ENCODE measurements at regions not wholly inside any gene's neighbourhood (a gene's known extent, or its start where the extent isn't known, plus 50 kb on each side); places are given as distances from the start of the nearest gene placed in this dataset.
"Not testable (repeated sequence)": the region's sequence is repeated elsewhere in the genome, so short reads cannot be mapped to it uniquely, and the experiment has no call there.

- no peak for DNase-seq
Measured at GRCh38 chr16:80250381-80250780, 290.4 kb upstream of the DYNLRB2 start.

GRCh38 chr16:80243303-80243702 is 297.5 kb upstream of the DYNLRB2 start:
- DNase-seq, result not testable (repeated sequence)

- DNase-seq, result not testable (repeated sequence)
Measured at GRCh38 chr16:80242279-80242678, 298.5 kb upstream of the DYNLRB2 start.

DNA sequence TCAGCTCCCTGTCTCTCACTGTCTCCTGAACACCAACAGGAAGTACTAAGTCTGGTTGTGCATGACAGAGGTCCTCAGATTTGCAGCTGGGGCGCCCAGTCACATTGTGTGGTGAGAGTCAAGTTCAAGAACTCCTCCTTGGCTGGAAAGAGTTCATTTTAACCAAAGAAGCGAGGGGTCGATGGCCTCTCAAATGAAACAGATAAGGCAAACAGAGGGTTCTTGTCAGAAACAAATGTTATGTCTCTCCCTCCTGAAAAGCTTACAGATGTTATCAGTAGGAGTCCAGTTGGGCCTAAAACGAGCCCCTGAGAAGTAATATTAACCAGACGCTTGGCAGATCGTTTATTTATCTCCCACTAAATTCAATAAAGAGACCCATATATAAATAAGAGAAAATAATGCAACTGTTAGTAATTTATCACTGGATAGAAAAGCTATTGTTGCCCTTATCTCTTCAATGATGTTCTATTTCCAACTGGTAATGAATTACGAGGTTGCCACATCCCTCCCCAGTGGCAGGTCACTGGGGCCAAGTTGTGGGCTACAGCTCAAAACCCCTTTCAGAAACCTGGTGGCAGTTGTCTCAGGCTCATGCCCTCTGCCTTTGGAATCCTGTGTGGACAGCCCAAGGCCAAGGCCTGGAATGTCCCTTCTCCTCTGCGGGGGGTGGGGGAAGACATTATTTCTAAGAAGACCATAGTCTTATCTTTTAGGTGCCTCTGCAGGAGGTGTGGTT is 307.5 kb upstream of the DYNLRB2 start:
- DNase-seq, result no peak

DNA sequence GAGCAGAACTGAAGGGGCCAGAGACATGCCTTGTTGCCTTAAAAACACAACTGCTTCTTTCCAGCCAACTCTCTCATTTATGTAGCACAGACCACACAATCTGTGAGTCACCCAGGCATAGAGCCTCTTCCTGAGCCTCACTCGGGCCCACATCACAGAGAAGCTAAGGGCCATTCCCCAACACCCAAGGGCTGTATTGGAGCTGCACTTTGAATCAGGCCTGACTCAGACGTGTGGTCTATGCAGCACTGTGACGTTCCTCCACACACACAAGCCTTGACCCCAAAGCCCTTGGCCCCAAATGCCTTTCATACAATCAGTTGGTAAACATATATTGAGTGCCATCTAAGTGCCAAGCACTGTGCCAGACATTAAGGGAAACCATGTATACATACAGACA is 308.9 kb upstream of the DYNLRB2 start:
- peak; percentile 11 for DNase-seq

- DNase-seq, result no peak
Measured at GRCh38 chr16:80231121-80231520, 309.7 kb upstream of the DYNLRB2 start.

GRCh38 chr16:80230328-80231120 is 310.3 kb upstream of the DYNLRB2 start:
- DNase-seq, result no peak

GRCh38 chr16:80226499-80226898 is 314.3 kb upstream of the DYNLRB2 start:
- no peak for DNase-seq

GRCh38 chr16:80210787-80211186 is 330.0 kb upstream of the DYNLRB2 start:
- DNase-seq, result no peak

DNA sequence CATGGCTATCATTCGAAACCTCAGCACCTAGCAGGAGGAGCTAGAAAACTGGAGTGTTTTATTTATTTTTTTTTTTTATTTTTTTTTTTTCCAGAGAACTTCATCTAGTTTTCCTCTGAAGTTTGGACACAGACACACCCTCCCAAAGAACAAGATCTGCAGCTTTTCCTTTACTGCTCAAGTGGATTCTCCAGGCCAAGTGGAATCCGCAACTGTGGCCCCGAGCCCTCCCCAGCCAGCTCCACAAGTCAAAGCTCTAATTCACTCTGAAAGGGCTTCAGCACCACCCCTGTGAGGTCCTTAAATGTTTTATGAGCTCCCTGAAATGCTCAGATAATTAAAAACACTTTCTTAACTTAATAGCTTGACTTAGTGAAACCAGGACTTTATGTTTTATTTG is 332.1 kb upstream of the DYNLRB2 start:
- no peak for DNase-seq

GRCh38 chr16:80208015-80208414 is 332.8 kb upstream of the DYNLRB2 start:
- no peak for DNase-seq

DNA sequence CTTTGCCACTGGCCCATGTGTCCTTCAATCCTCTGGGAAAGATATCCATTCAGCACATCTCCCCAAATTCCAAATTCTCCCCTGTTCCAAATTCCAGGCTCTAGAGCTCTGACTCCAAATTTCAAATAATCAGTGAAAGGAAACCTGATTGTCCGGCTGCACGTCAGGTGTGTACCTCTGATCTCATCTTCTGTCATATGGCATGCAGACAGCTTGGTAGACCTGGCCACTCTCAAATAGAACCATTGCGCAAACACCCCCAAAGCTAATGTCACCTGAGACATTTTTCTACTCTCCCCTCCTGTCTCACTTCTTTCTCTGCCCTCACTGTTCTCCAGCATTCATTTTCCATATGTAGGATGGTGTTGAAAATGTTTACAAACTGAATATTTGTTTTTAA is 337.0 kb upstream of the DYNLRB2 start:
- no peak for DNase-seq

DNA sequence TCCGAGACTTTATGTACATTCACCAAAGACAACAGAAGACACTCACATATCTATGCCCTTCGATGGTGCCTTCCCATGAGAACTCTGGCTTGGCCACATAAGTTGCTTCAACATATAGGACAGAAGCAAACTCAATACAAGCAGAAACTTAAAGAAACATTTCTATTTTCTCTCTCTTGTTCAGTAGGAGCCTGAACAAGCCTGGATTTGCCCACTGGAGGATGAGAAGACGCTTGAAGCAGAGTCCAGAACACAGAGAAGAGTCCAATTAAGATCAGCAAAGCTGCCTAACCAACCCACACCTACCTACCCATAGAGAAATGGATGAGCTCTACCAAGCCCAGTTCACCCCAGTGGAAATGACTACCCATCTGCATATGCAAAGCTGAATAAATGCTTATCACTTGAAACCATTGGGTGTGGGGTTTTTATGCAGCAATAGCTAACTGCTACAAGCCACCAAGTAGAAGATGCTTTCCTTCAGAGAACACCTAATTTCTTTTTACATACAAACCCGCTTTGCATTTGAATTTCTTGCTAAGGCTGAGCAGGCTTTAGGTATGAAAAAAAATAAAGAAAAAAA is 337.9 kb upstream of the DYNLRB2 start:
- no peak for DNase-seq

- DNase-seq, result no peak
Measured at GRCh38 chr16:80200079-80200478, 340.7 kb upstream of the DYNLRB2 start.

DNA sequence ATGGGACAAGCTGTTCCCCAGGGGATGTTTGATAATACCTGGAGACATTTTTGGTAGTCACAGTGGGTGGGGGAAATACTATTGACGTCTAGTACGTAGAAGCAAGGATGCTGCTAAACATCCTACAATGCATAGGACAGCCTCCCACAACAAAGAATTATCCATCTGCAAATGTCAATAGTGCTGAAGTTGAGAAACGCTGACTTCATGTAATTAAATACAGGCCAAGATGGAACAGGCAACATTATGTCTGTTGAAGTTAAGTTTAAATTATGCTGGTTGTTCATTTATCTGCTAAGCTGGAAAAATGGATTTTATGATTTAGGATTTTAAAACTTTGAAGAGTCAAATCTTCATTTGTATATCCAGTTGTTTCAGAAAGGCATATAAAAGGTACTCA is 341.2 kb upstream of the DYNLRB2 start:
- DNase-seq, result no peak

DNA sequence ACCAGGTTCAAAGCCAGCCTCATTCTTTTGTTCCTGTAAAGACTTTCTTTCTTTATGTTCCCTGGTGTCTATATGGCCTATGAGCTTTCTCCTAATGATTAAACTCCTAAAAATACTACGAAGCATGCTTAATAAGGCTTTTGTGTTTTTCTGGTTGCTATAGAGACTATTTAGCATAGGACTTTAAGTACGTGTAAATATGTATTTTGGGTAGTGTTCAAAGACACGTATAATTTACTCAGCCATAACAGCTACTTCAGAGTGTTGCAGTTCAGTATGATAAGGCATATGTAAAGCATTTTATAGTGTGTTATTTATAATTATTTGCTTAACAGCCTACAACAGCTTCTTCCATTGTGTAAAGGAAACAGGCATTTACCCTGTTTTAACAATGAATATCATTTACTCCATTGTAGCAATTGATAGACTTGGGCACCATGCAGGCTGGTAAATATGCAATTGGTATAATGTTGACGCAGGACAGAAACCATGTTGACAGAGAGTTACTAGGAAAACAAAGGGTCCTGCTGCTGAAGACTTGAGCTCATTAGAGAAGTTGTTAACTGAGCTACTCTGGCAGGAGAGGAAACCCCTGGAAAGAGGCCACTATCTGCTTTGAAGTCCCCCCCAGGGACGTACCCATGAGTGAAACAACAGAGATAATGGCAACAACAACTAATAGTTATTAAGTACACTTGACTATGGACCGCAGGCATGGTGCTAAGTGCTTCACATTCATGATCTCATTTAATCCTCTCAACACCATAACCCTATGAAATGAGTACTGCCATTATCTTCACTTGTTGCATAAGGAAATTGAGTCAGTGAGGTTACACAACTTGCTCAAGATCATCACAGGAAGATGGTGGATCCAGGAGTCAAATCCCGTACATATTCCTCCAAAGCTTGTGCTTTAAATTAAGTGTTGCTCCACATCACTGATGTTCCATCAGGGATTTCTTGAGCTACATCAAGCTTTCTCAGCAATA is 342.2 kb upstream of the DYNLRB2 start:
- no peak for DNase-seq

DNA sequence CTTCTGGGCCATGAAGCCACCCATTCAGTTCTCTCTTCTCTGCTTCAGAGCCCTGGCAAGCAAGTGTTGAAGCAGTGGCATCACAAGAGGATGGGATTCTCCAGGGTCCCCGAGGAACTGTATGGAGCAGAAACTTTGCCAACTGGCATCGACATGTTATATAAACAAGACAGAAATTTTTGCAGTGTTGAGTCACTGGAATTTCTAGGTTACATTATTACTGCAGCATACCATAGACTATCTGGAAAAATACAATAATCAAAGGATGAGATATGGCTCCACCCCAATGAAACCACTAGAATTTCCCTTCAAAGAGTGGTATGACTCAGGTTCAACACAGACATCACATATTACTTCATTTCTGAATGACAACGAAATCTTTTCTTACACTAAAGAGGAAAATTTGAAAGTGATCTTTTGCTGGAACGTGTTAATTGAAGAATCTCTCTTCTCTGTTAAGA is 343.0 kb upstream of the DYNLRB2 start:
- peak; percentile 3 for DNase-seq

GRCh38 chr16:80191928-80192327 is 348.9 kb upstream of the DYNLRB2 start:
- no peak for DNase-seq

GRCh38 chr16:80189476-80190175 is 351.2 kb upstream of the DYNLRB2 start:
- DNase-seq, result no peak

DNA sequence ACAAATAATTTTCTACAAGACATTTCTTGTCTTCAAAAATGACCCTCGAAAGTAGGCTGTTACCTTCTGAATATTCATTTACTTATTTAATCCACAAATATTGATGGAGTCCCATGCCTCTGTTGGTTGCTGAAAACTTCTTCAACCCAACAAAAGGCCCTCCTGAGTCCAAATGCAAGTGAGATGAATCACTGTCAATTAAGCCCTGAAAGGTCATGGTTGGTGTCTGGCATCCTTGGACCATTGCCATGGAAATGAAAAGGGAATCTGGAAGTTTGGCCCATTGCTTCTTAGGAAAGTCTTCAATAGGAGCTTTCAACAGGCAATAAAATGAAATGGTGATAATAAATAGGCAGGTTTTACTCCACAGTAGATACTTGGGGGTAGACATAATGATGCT is 364.7 kb upstream of the DYNLRB2 start:
- DNase-seq, result no peak

GRCh38 chr16:80175011-80175410 is 365.8 kb upstream of the DYNLRB2 start:
- DNase-seq, result no peak

DNA sequence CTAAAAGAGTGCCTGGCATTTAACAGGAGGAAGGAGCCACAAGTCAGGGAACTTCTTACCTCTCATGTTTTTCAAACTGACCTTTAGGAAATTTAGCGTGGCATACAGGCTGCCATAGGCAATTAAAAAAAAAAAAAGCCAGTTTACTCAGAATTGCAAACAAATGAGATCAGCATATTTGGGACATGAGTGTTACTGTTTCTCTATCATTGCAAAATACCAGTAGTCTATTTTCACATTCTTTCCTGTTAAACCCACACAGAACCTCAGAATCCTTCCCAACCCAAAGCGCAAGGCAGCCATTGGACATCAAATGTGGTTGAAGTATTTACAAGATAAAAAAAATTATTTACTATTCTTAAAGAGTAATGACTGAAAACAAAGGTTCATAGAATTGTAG is 366.4 kb upstream of the DYNLRB2 start:
- DNase-seq, result no peak
